HG03521 (cell line): ENCODE measurements at regions not wholly inside any gene's neighbourhood (a gene's known extent, or its start where the extent isn't known, plus 50 kb on each side); places are given as distances from the start of the nearest gene placed in this dataset.

Experiments used
- ATAC-seq: cut with Tn5 transposase; IDR thresholded peaks from one replicate; pipeline ENCODE4 v1.9.1; 2021; ENCODE audit warnings: mild to moderate bottlenecking, moderate library complexity; ENCODE audit not compliant: unreplicated experiment

GRCh38 chr13:110773480-110773879, 60.0 kb downstream of the ING1 start:
- no peak for ATAC-seq

- no peak for ATAC-seq
Measured at GRCh38 chr13:110774051-110774450, 60.6 kb downstream of the ING1 start.

- no peak for ATAC-seq
Measured at GRCh38 chr13:110774490-110774889, 61.0 kb downstream of the ING1 start.

- no peak for ATAC-seq
Measured at GRCh38 chr13:110775576-110775975, 62.1 kb downstream of the ING1 start.

- no peak for ATAC-seq
Measured at GRCh38 chr13:110777251-110777820, 63.8 kb downstream of the ING1 start.

- ATAC-seq = no peak
Measured at GRCh38 chr13:110779022-110779421, 65.5 kb downstream of the ING1 start.

GRCh38 chr13:110780422-110780821, 66.9 kb downstream of the ING1 start:
- no peak for ATAC-seq

- ATAC-seq = no peak
Measured at GRCh38 chr13:110782185-110782584, 68.7 kb downstream of the ING1 start.

- ATAC-seq = no peak
Measured at GRCh38 chr13:110784704-110785103, 71.2 kb downstream of the ING1 start.

GRCh38 chr13:110788778-110789177, 75.3 kb downstream of the ING1 start:
- no peak for ATAC-seq

- ATAC-seq = no peak
Measured at GRCh38 chr13:110789871-110790270, 76.4 kb downstream of the ING1 start.

GRCh38 chr13:110790371-110790770, 76.9 kb downstream of the ING1 start:
- ATAC-seq = no peak

- ATAC-seq = no peak
Measured at GRCh38 chr13:110794209-110794608, 80.7 kb downstream of the ING1 start.

GRCh38 chr13:110797230-110797877, 83.9 kb downstream of the ING1 start:
- ATAC-seq = no peak

- ATAC-seq = no peak
Measured at GRCh38 chr13:110798081-110798994, 84.8 kb downstream of the ING1 start.

GRCh38 chr13:110799246-110800236, 86.0 kb downstream of the ING1 start:
- no peak for ATAC-seq

GRCh38 chr13:110801044-110801443, 87.5 kb downstream of the ING1 start:
- ATAC-seq = no peak

- ATAC-seq = no peak
Measured at GRCh38 chr13:110802260-110802659, 88.8 kb downstream of the ING1 start.

- ATAC-seq = no peak
Measured at GRCh38 chr13:110806636-110807035, 93.1 kb downstream of the ING1 start.

- no peak for ATAC-seq
Measured at GRCh38 chr13:110807546-110807945, 94.0 kb downstream of the ING1 start.

GRCh38 chr13:110808138-110808537, 94.6 kb downstream of the ING1 start:
- ATAC-seq = no peak
